Tibial artery (tissue), 4 donors: ENCODE measurements at regions not wholly inside any gene's neighbourhood (a gene's known extent, or its start where the extent isn't known, plus 50 kb on each side); places are given as distances from the start of the nearest gene placed in this dataset.

Source experiments
- DNase-seq, 2 donors: peaks; one replicate each; pipeline ENCODE4 v3.0.0-alpha.2; 2019
- H3K27ac ChIP-seq, 2 donors: fragments of 200-600 bp; sonication (generic) in 1 of 2; 1 replicate in 1 of 2; 2 replicates in 1 of 2; pipeline ENCODE4 v1.5.1; 2018 to 2019; ENCODE audit warnings: mild to moderate bottlenecking in 1 of 2
- H3K27me3 ChIP-seq, 2 donors: fragments of 200-600 bp; sonication (generic) in 1 of 2; one replicate each; pipeline versions ENCODE4 v1.5.1 to v1.6.0; 2016 to 2019
- H3K36me3 ChIP-seq, 3 donors: fragments of 200-600 bp; sonication (generic) in 2 of 3; one replicate each; pipeline ENCODE4 v1.5.1; 2016 to 2019; ENCODE audit warnings: mild to moderate bottlenecking in 2 of 3
- H3K4me1 ChIP-seq, 4 donors: fragments of 200-600 bp; sonication (generic) in 2 of 4; 1 replicate in 3 of 4; 2 replicates in 1 of 4; pipeline ENCODE4 v1.5.1; 2016 to 2019
- H3K4me3 ChIP-seq, 2 donors: fragments of 200-600 bp; sonication (generic) in 1 of 2; 1 replicate in 1 of 2; 2 replicates in 1 of 2; pipeline ENCODE4 v1.5.1; 2018 to 2019; ENCODE audit warnings: mild to moderate bottlenecking in 2 of 2
- H3K9me3 ChIP-seq, 3 donors: fragments of 200-600 bp; sonication (generic) in 1 of 3; one replicate each; pipeline ENCODE4 v1.5.1; 2016 to 2019
- intact Hi-C: fragments of 100-400 bp; cut with DNase I; formaldehyde crosslinking; loops from one replicate; pipeline ENCODE4 v1.15.0; 2023; ENCODE audit warnings: low total_unique reads
- TF ChIP-seq, protein P1 (sequence below), 2 experiments: fragments of 200-600 bp in 1 of 2; fragments of 450-650 bp in 1 of 2; IDR thresholded peaks; one replicate each; pipeline ENCODE4 v1.5.1; 2017 to 2019; ENCODE audit warnings: antibody characterized with exemption in 2 of 2, mild to moderate bottlenecking in 1 of 2, moderate library complexity in 1 of 2

GRCh38 chr4:116953947-116954346 lies 131.4 kb downstream of the TRAM1L1 start:
- Histone ChIP-seq H3K36me3 (no peaks in the 10 kb centered on the region), H3K4me3 (no peak overlapping the region), H3K27me3 (no peaks in the 10 kb centered on the region), H3K9me3 (no peaks in the 10 kb centered on the region), H3K4me1 (no peaks in the 10 kb centered on the region), H3K27ac (no peak overlapping the region)
- DNase-seq = no peak
- TF ChIP-seq, protein P1, sequence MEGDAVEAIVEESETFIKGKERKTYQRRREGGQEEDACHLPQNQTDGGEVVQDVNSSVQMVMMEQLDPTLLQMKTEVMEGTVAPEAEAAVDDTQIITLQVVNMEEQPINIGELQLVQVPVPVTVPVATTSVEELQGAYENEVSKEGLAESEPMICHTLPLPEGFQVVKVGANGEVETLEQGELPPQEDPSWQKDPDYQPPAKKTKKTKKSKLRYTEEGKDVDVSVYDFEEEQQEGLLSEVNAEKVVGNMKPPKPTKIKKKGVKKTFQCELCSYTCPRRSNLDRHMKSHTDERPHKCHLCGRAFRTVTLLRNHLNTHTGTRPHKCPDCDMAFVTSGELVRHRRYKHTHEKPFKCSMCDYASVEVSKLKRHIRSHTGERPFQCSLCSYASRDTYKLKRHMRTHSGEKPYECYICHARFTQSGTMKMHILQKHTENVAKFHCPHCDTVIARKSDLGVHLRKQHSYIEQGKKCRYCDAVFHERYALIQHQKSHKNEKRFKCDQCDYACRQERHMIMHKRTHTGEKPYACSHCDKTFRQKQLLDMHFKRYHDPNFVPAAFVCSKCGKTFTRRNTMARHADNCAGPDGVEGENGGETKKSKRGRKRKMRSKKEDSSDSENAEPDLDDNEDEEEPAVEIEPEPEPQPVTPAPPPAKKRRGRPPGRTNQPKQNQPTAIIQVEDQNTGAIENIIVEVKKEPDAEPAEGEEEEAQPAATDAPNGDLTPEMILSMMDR (IDR thresholded peaks at IDR 0.05) = no peak
- intact Hi-C loops = no loop called here

DNA sequence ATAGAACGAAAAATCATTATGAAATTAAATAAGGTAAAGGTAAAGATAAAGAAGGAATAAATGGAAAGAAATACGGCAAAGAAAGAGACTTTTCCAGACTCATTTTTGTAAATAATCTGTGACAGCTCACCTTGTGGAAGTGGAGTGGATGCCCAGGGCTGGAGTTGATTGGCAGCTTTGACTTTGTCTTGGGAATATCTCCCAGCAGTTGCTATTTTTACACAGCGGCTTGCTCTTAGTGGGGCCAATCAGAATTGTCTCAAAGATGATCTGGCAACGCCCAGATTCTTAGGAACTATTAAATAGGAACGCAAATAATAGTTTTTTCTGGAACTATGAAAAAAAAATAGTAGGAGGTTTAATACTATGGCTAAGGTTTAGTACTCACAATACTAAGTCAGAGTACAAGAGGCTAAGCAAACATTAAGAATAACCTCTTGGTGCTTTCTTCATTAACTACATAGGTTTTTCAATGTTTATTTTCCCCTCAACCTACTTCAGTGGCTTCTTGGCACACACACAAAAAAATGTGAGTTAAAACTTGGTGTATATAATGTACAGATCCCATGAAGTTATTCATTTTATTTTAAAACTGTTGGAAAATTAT lies 132.7 kb downstream of the TRAM1L1 start:
- Histone ChIP-seq H3K4me3 (no peak overlapping the region), H3K27ac (no peak overlapping the region), H3K36me3 (no peaks in the 10 kb centered on the region), H3K9me3 (no peaks in the 10 kb centered on the region), H3K27me3 (no peaks in the 10 kb centered on the region), H3K4me1 (no peaks in the 10 kb centered on the region)
- no peak for DNase-seq
- intact Hi-C loops = no loop called here
- TF ChIP-seq, protein P1 (IDR thresholded peaks at IDR 0.05) = no peak

- Histone ChIP-seq H3K27ac (no peak overlapping the region), H3K9me3 (no peaks in the 10 kb centered on the region), H3K36me3 (no peaks in the 10 kb centered on the region), H3K4me3 (no peak overlapping the region), H3K27me3 (no peaks in the 10 kb centered on the region), H3K4me1 (no peaks in the 10 kb centered on the region)
- intact Hi-C loops = no loop called here
- TF ChIP-seq, protein P1 (IDR thresholded peaks at IDR 0.05) = no peak
- no peak for DNase-seq
Measured at GRCh38 chr4:116949856-116950255, 135.5 kb downstream of the TRAM1L1 start.

DNA sequence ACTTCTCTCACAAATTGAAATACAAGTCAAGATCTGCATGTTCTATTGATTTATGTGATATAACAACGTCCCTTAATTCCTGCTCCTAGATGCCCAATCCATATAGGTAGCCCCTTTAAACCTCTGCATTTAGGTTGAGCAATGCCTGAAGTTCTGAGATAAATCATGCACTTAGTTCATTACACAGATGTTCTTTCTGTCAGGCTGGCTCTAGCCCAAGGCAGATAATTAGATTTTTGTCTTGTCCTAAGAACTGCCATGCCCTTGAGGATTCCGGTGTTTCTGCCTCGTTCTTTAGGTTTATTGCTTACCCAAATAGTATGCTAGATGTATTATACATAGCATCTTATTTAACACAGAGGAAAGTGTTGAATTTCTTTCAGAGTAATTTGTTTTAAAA lies 143.1 kb downstream of the TRAM1L1 start:
- no peaks in the 10 kb centered on the region for H3K9me3 ChIP-seq
- H3K4me1 ChIP-seq = no peaks in the 10 kb centered on the region
- H3K27ac ChIP-seq = no peak overlapping the region
- H3K27me3 ChIP-seq = no peaks in the 10 kb centered on the region
- DNase-seq = no peak
- intact Hi-C loops = no loop called here
- no peaks in the 10 kb centered on the region for H3K36me3 ChIP-seq
- TF ChIP-seq, protein P1 (IDR thresholded peaks at IDR 0.05) = no peak
- no peak overlapping the region for H3K4me3 ChIP-seq

DNA sequence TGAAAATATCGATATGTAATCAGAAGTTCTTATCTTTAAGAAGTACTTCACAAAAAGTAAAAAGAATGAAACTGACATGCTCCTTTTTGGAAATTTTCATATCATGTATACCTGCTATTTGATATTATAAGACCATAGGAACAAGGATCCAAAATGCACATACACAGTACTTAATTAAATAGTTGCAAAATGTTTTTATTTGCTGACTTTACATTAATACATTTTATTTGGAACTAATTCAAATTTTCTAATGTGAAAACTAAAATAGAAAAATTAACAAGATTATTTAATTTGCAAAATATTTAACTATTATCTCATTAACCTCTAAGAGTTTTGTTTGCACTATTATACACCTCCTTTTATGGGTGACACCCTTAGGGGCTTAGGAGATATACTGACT lies 155.0 kb downstream of the TRAM1L1 start:
- Histone ChIP-seq H3K36me3 (no peaks in the 10 kb centered on the region), H3K4me1 (peaks cover 0 to 10% (median 3%) of the 10 kb centered on the region in 4 donors), H3K27ac (no peak overlapping the region), H3K27me3 (peaks cover 0 to 7% of the 10 kb centered on the region in 2 donors), H3K4me3 (no peak overlapping the region), H3K9me3 (no peaks in the 10 kb centered on the region)
- intact Hi-C loops = no loop called here
- TF ChIP-seq, protein P1 (IDR thresholded peaks at IDR 0.05) = no peak
- no peak for DNase-seq
